ENCODE measurements at regions not wholly inside any gene's neighbourhood (a gene's known extent, or its start where the extent isn't known, plus 50 kb on each side); places are given as distances from the start of the nearest gene placed in this dataset.

DNA sequence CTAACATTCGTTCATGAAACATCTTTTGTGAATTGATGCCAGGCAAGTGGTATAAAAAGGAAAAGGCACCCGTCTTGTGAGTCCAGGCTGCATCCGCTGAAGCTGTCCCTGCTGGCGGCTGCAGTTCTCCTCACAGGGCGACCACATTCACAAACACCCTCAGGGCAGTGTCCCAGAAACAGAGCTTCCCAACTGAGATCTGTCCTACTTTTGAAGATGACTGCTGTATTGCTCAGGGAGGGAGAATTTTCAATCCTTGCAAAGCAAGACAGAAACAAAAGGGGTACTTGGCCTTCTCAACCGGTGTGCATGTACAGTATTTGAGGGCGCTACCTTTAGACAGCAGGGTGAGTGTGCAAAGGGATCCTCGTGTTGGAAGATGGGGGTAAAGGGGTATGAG is 316.1 kb downstream of the GADD45G start:
- no peak overlapping the region for H3K4me2 ChIP-seq (ENCODE audit: low read depth, low read length)
- H3F3A ChIP-seq (ENCODE audit: insufficient read depth, low read length): no peaks in the 10 kb centered on the region
- H3K27ac ChIP-seq (ENCODE audit: low read length): no peak overlapping the region
- no peak overlapping the region for H3K9ac ChIP-seq (ENCODE audit: low read length)
- no peaks in the 10 kb centered on the region for H3K27me3 ChIP-seq (replicated peaks; ENCODE audit: insufficient read depth, low read length)
- DNase-seq: no peak
- no peaks in the 10 kb centered on the region for H3K79me2 ChIP-seq (ENCODE audit: low read length)
- TF ChIP-seq EZH2 (optimal IDR thresholded peaks at IDR 0.05; ENCODE audit: low read depth, low read length) (no peak), EZH2phosphoT487 (IDR thresholded peaks at IDR 0.05; ENCODE audit: low read length) (no peak)
- TF ChIP-seq, protein P1, sequence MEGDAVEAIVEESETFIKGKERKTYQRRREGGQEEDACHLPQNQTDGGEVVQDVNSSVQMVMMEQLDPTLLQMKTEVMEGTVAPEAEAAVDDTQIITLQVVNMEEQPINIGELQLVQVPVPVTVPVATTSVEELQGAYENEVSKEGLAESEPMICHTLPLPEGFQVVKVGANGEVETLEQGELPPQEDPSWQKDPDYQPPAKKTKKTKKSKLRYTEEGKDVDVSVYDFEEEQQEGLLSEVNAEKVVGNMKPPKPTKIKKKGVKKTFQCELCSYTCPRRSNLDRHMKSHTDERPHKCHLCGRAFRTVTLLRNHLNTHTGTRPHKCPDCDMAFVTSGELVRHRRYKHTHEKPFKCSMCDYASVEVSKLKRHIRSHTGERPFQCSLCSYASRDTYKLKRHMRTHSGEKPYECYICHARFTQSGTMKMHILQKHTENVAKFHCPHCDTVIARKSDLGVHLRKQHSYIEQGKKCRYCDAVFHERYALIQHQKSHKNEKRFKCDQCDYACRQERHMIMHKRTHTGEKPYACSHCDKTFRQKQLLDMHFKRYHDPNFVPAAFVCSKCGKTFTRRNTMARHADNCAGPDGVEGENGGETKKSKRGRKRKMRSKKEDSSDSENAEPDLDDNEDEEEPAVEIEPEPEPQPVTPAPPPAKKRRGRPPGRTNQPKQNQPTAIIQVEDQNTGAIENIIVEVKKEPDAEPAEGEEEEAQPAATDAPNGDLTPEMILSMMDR (IDR thresholded peaks at IDR 0.05; ENCODE audit: low read length): no peak
- no peak overlapping the region for H2AFZ ChIP-seq (ENCODE audit: low read length)
- H3K4me3 ChIP-seq (ENCODE audit: low read length): no peak overlapping the region
- H4K20me1 ChIP-seq (ENCODE audit: insufficient read depth, low read length): no peaks in the 10 kb centered on the region
- no peaks in the 10 kb centered on the region for H3K9me2 ChIP-seq (replicated peaks; ENCODE audit: insufficient read depth, low read length)
- no peaks in the 10 kb centered on the region for H3K36me3 ChIP-seq (replicated peaks; ENCODE audit: insufficient read depth, low read length)
- no peaks in the 10 kb centered on the region for H3K9me3 ChIP-seq (replicated peaks; ENCODE audit: insufficient read depth, low read length)
- H3K4me1 ChIP-seq (ENCODE audit: low read length): no peaks in the 10 kb centered on the region

DNA sequence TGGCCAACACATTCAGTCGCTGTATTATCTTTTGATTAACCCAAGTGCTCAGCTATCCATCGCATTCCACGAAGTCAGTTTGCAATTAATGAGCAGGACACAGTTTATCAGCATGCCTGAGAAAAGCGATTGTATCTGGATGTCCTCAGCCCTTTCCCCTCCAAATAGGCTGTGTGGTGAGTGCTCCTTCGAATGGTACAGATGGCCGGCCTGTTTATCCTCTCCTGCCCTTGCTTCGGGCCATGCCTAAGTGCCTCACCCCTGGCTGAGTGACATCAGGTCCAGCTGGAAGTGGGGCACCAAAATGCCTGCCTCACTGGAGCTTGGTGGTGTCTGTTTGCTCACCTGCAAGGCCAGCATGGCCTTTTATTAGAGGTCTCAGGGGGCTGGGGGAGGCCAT is 317.3 kb downstream of the GADD45G start:
- no peaks in the 10 kb centered on the region for H3K36me3 ChIP-seq (replicated peaks; ENCODE audit: insufficient read depth, low read length)
- H4K20me1 ChIP-seq (ENCODE audit: insufficient read depth, low read length): no peaks in the 10 kb centered on the region
- TF ChIP-seq, protein P1 (IDR thresholded peaks at IDR 0.05; ENCODE audit: low read length): no peak

DNA sequence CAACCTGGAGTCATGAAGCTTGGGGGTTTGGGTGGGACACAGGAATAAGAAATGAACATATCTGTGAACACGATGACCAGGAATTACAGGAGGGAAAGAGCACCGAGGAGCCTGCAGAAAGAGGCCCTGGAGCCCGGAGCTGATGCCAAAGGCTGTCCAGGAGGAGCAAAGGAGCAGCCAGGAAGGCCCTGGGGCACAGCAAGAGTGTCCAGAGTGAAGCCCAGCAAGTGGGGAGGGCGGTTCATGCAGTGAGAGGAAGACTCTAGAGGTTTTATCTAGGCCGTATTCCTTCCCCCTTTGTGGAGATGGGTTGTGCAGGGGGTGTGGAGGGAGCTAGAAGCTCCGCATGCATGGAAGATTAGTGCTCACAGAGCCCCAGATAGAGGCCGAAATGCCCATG is 318.4 kb downstream of the GADD45G start:
- no peaks in the 10 kb centered on the region for H3K9me3 ChIP-seq (replicated peaks; ENCODE audit: insufficient read depth, low read length)
- no peaks in the 10 kb centered on the region for H4K20me1 ChIP-seq (ENCODE audit: insufficient read depth, low read length)
- no peaks in the 10 kb centered on the region for H3K36me3 ChIP-seq (replicated peaks; ENCODE audit: insufficient read depth, low read length)
- H3K4me1 ChIP-seq (ENCODE audit: low read length): no peaks in the 10 kb centered on the region
- H3K4me3 ChIP-seq (ENCODE audit: low read length): no peak overlapping the region
- TF ChIP-seq EZH2phosphoT487 (IDR thresholded peaks at IDR 0.05; ENCODE audit: low read length) (no peak), EZH2 (optimal IDR thresholded peaks at IDR 0.05; ENCODE audit: low read depth, low read length) (no peak)
- TF ChIP-seq, protein P1 (IDR thresholded peaks at IDR 0.05; ENCODE audit: low read length): no peak
- no peak overlapping the region for H3K4me2 ChIP-seq (ENCODE audit: low read depth, low read length)
- H3K79me2 ChIP-seq (ENCODE audit: low read length): no peaks in the 10 kb centered on the region
- H3F3A ChIP-seq (ENCODE audit: insufficient read depth, low read length): no peaks in the 10 kb centered on the region
- no peaks in the 10 kb centered on the region for H3K9me2 ChIP-seq (replicated peaks; ENCODE audit: insufficient read depth, low read length)
- H2AFZ ChIP-seq (ENCODE audit: low read length): no peak overlapping the region
- DNase-seq: no peak
- no peak overlapping the region for H3K9ac ChIP-seq (ENCODE audit: low read length)
- no peaks in the 10 kb centered on the region for H3K27me3 ChIP-seq (replicated peaks; ENCODE audit: insufficient read depth, low read length)
- H3K27ac ChIP-seq (ENCODE audit: low read length): no peak overlapping the region

More for the DNA sequence above, 317.3 kb downstream of the GADD45G start:
- H2AFZ ChIP-seq (ENCODE audit: low read length): no peak overlapping the region
- H3K4me2 ChIP-seq (ENCODE audit: low read depth, low read length): no peak overlapping the region
- H3K4me3 ChIP-seq (ENCODE audit: low read length): no peak overlapping the region
- no peaks in the 10 kb centered on the region for H3F3A ChIP-seq (ENCODE audit: insufficient read depth, low read length)
- no peaks in the 10 kb centered on the region for H3K27me3 ChIP-seq (replicated peaks; ENCODE audit: insufficient read depth, low read length)
- no peaks in the 10 kb centered on the region for H3K9me2 ChIP-seq (replicated peaks; ENCODE audit: insufficient read depth, low read length)
- DNase-seq: no peak
- no peaks in the 10 kb centered on the region for H3K9me3 ChIP-seq (replicated peaks; ENCODE audit: insufficient read depth, low read length)
- H3K4me1 ChIP-seq (ENCODE audit: low read length): no peaks in the 10 kb centered on the region
- no peak overlapping the region for H3K27ac ChIP-seq (ENCODE audit: low read length)
- no peaks in the 10 kb centered on the region for H3K79me2 ChIP-seq (ENCODE audit: low read length)
- H3K9ac ChIP-seq (ENCODE audit: low read length): no peak overlapping the region
